H1 (cell line): ENCODE measurements at regions not wholly inside any gene's neighbourhood (a gene's known extent, or its start where the extent isn't known, plus 50 kb on each side); places are given as distances from the start of the nearest gene placed in this dataset.

ENCODE experiments used
- CTCF ChIA-PET: fragments of 300-600 bp; sonication (Branson Sonifier 250); formaldehyde crosslinking; loops from one replicate; lab custom pipeline; 2021; ENCODE audit not compliant: partially characterized antibody; lab: Charles Lee
- POLR2A ChIA-PET: fragments of 300-600 bp; sonication (Branson Sonifier 250); formaldehyde crosslinking; loops from one replicate; lab custom pipeline; 2021; ENCODE audit warnings: inconsistent platforms; ENCODE audit not compliant: partially characterized antibody; lab: Charles Lee
- DNase-seq, 2 experiments: peaks; one replicate each; pipeline versions ENCODE4 v3.0.0 to v3.0.0-alpha.2; 2010 to 2022; ENCODE audit warnings: low spot score in 2 of 2, low read depth in 1 of 2, mixed read lengths in 1 of 2
- FAIRE-seq: peaks from 2 replicates; lab custom pipeline; 2011; peaks lifted over from hg19 to GRCh38; lab: Jason Lieb, UNC
- H2AFZ ChIP-seq: 2 replicates; pipeline ENCODE4 v1.8.1; 2012; ENCODE audit warnings: low read length, inconsistent platforms
- H2AK5ac ChIP-seq: 2 replicates; pipeline ENCODE4 v1.6.1; 2013; ENCODE audit warnings: low read depth, low read length
- H2BK120ac ChIP-seq: replicated peaks from 2 replicates; pipeline ENCODE3; 2013; ENCODE audit warnings: low read depth, low read length, inconsistent platforms
- H2BK12ac ChIP-seq: 2 replicates; pipeline ENCODE4 v1.6.1; 2013; ENCODE audit warnings: low read depth, low read length
- H2BK15ac ChIP-seq: 2 replicates; pipeline ENCODE4 v1.6.1; 2013; ENCODE audit warnings: low read length
- H2BK20ac ChIP-seq: 2 replicates; pipeline ENCODE4 v1.6.1; 2013; ENCODE audit warnings: low read length
- H2BK5ac ChIP-seq: 2 replicates; pipeline ENCODE4 v1.6.1; 2013; ENCODE audit warnings: low read depth, low read length
- H3K14ac ChIP-seq: 2 replicates; pipeline ENCODE4 v1.6.1; 2013; ENCODE audit warnings: inconsistent platforms; ENCODE audit not compliant: insufficient read length
- H3K18ac ChIP-seq: 2 replicates; pipeline ENCODE4 v1.6.1; 2013; ENCODE audit warnings: low read length; ENCODE audit errors: extremely low read depth
- H3K23ac ChIP-seq: 2 replicates; pipeline ENCODE4 v1.6.1; 2013; ENCODE audit warnings: inconsistent platforms; ENCODE audit not compliant: insufficient read length
- H3K23me2 ChIP-seq: 2 replicates; pipeline ENCODE4 v1.6.1; 2013; ENCODE audit warnings: low read depth, low read length
- H3K27ac ChIP-seq: 2 replicates; pipeline ENCODE4 v1.6.1; 2011; ENCODE audit warnings: low read depth, low read length, inconsistent platforms
- H3K27me3 ChIP-seq, 4 experiments: replicated peaks in 1 of 4; 1 replicate in 1 of 4; 2 replicates in 3 of 4; pipeline versions ENCODE4 v1.6.1 to v1.8.1; 2011 to 2013; ENCODE audit warnings: low read length in 3 of 4, mild to moderate bottlenecking in 3 of 4, inconsistent platforms in 2 of 4, mixed read lengths in 2 of 4, moderate library complexity in 1 of 4; ENCODE audit not compliant: control insufficient read depth in 3 of 4, insufficient read depth in 3 of 4; ENCODE audit errors: extremely low read depth in 1 of 4
- H3K36me3 ChIP-seq, 4 experiments: 2 replicates each; pipeline versions ENCODE4 v1.6.1 to v1.8.1; 2011 to 2013; ENCODE audit warnings: mild to moderate bottlenecking in 4 of 4, low read length in 3 of 4, moderate library complexity in 2 of 4, control low read depth in 1 of 4, inconsistent platforms in 1 of 4; ENCODE audit not compliant: insufficient read depth in 4 of 4, control insufficient read depth in 2 of 4
- H3K4ac ChIP-seq: replicated peaks from 2 replicates; pipeline ENCODE3; 2013; ENCODE audit warnings: low read length, low read depth, mixed read lengths, inconsistent platforms; ENCODE audit not compliant: insufficient read length
- H3K4me1 ChIP-seq, 4 experiments: replicated peaks in 1 of 4; 1 replicate in 1 of 4; 2 replicates in 3 of 4; pipeline versions ENCODE4 v1.6.1 to v1.8.1; 2011 to 2013; ENCODE audit warnings: low read length in 3 of 4, inconsistent platforms in 2 of 4, mixed read lengths in 1 of 4; ENCODE audit not compliant: insufficient read depth in 4 of 4, control insufficient read depth in 3 of 4
- H3K4me2 ChIP-seq, 2 experiments: 2 replicates each; pipeline versions ENCODE4 v1.6.1 to v1.8.1; 2011 to 2013; ENCODE audit warnings: low read depth in 2 of 2, low read length in 2 of 2, control low read depth in 1 of 2, inconsistent platforms in 1 of 2, mild to moderate bottlenecking in 1 of 2; ENCODE audit not compliant: insufficient read depth in 1 of 2
- H3K4me3 ChIP-seq, 4 experiments: fragments of 200-600, 300-600 bp in 1 of 4; sonication (generic), shearing (Covaris generic), sonication (Bioruptor Twin) in 1 of 4; 2 replicates each; pipeline versions ENCODE4 v1.5.1 to v1.8.1; 2011 to 2016; ENCODE audit warnings: low read length in 4 of 4, low read depth in 3 of 4, control low read depth in 2 of 4, inconsistent platforms in 2 of 4, mild to moderate bottlenecking in 2 of 4, mixed read lengths in 1 of 4, moderate library complexity in 1 of 4; ENCODE audit not compliant: insufficient read depth in 2 of 4; ENCODE audit errors: extremely low read depth in 1 of 4
- H3K56ac ChIP-seq: replicated peaks from 2 replicates; pipeline ENCODE3; 2013; ENCODE audit warnings: low read depth, mild to moderate bottlenecking, mixed read lengths, low read length, inconsistent platforms; ENCODE audit not compliant: insufficient read length
- H3K79me1 ChIP-seq: 2 replicates; pipeline ENCODE4 v1.6.1; 2013; ENCODE audit warnings: low read depth, low read length, control low read depth
- H3K79me2 ChIP-seq, 2 experiments: 2 replicates each; pipeline versions ENCODE4 v1.6.1 to v1.8.1; 2012 to 2013; ENCODE audit warnings: low read length in 2 of 2, mild to moderate bottlenecking in 2 of 2, inconsistent platforms in 1 of 2; ENCODE audit not compliant: insufficient read depth in 2 of 2, control insufficient read depth in 1 of 2
- H3K9ac ChIP-seq, 4 experiments: replicated peaks in 1 of 4; 1 replicate in 1 of 4; 2 replicates in 3 of 4; pipeline versions ENCODE4 v1.6.1 to v1.8.1; 2011 to 2013; ENCODE audit warnings: low read depth in 3 of 4, low read length in 3 of 4, control low read depth in 2 of 4, mild to moderate bottlenecking in 2 of 4, moderate library complexity in 2 of 4, inconsistent platforms in 1 of 4; ENCODE audit errors: extremely low read depth in 1 of 4
- H3K9me3 ChIP-seq, 2 experiments: 2 replicates each; pipeline versions ENCODE4 v1.6.1 to v1.8.1; 2012 to 2013; ENCODE audit warnings: mild to moderate bottlenecking in 2 of 2, moderate library complexity in 2 of 2, control low read depth in 1 of 2, inconsistent platforms in 1 of 2, low read depth in 1 of 2, low read length in 1 of 2, mixed read lengths in 1 of 2; ENCODE audit not compliant: insufficient read depth in 2 of 2
- H4K20me1 ChIP-seq, 2 experiments: replicated peaks in 1 of 2; 2 replicates each; pipeline versions ENCODE3 to v1.8.1; 2011 to 2013; ENCODE audit warnings: inconsistent platforms in 2 of 2, low read length in 2 of 2, mild to moderate bottlenecking in 1 of 2; ENCODE audit not compliant: insufficient read depth in 2 of 2, control insufficient read depth in 1 of 2
- H4K5ac ChIP-seq: 2 replicates; pipeline ENCODE4 v1.6.1; 2013; ENCODE audit warnings: low read length, low read depth, mixed read lengths, inconsistent platforms; ENCODE audit not compliant: insufficient read length
- H4K8ac ChIP-seq: 2 replicates; pipeline ENCODE4 v1.8.0; 2013; ENCODE audit warnings: mild to moderate bottlenecking, moderate library complexity, low read length, inconsistent platforms; ENCODE audit not compliant: insufficient read depth; ENCODE audit errors: extremely low read depth
- H4K91ac ChIP-seq: replicated peaks from 2 replicates; pipeline ENCODE3; 2013; ENCODE audit warnings: low read length, mixed read lengths, inconsistent platforms; ENCODE audit not compliant: insufficient read length
- CBX5 ChIP-seq: fragments of 300-800, 300-1000 bp; sonication (generic); IDR thresholded peaks from 2 replicates; pipeline ENCODE4 v1.7.1; 2016; ENCODE audit warnings: antibody characterized with exemption, low read length, low read depth
- CTBP2 ChIP-seq: IDR thresholded peaks from 2 replicates; pipeline ENCODE4 v1.7.0; 2011; ENCODE audit warnings: borderline replicate concordance, mild to moderate bottlenecking, moderate library complexity, mixed read lengths, low read length; ENCODE audit not compliant: insufficient read depth, insufficient read length
- TEAD4 ChIP-seq: IDR thresholded peaks from 2 replicates; pipeline ENCODE4 v1.6.1; 2012; ENCODE audit warnings: low read depth, low read length, inconsistent platforms, mixed read lengths
- YY1 ChIP-seq: IDR thresholded peaks from 2 replicates; pipeline ENCODE4 v1.6.1; 2011; ENCODE audit warnings: low read depth, mild to moderate bottlenecking, low read length
- WGBS, 2 experiments: shearing (Covaris generic) in 1 of 2; methylation state at CpG; one replicate each; pipeline versions ENCODE4 v1.1.6 to v1.1.7; 2013 to 2015; ENCODE audit warnings: low lambda C conversion rate in 2 of 2, mixed read lengths in 2 of 2, inconsistent platforms in 1 of 2, low coverage in 1 of 2, missing lambda C conversion rate in 1 of 2; ENCODE audit not compliant: insufficient replicate concordance in 2 of 2, insufficient coverage in 1 of 2, insufficient read length in 1 of 2; ENCODE audit errors: extremely low coverage in 1 of 2, missing lambda C conversion rate in 1 of 2; 5-methylcytosine and 5-hydroxymethylcytosine counted together

GRCh38 chr5:122228728-122229392, 83.2 kb upstream of the SNCAIP start:
- Histone ChIP-seq H2AK5ac (no peak overlapping the region), H3K9ac (no peak overlapping the region), H3K4me1 (peaks cover 0 to 7% (median 2%) of the 10 kb centered on the region in 4 experiments; a peak in 3 of 7 replicates), H3K14ac (no peak overlapping the region), H3K9me3 (no peaks in the 10 kb centered on the region), H3K27me3 (no peaks in the 10 kb centered on the region), H2BK5ac (no peak overlapping the region; the same call in 1 of the 2 replicates), H4K8ac (no peak overlapping the region), H3K56ac (no peak overlapping the region), H3K23me2 (no peaks in the 10 kb centered on the region), H4K91ac (no peak overlapping the region), H3K4ac (no peak overlapping the region), H3K27ac (no peak overlapping the region), H2BK12ac (0 out of 2 replicates have a peak overlapping the region, but pooled peaks have one; percentile 4), H2BK15ac (no peak overlapping the region), H3K4me2 (no peak overlapping the region; a peak in 1 of 4 replicates), H2AFZ (peak overlapping the region; percentile 99), H3K79me2 (no peaks in the 10 kb centered on the region), H2BK120ac (no peak overlapping the region), H4K5ac (no peak overlapping the region), H3K36me3 (no peaks in the 10 kb centered on the region), H3K4me3 (no peak overlapping the region), H4K20me1 (no peaks in the 10 kb centered on the region), H3K79me1 (no peaks in the 10 kb centered on the region), H3K18ac (no peak overlapping the region), H2BK20ac (no peak overlapping the region), H3K23ac (no peak overlapping the region)
- 90% methylated on average over 11 of the region's 11 CpGs; no CpG with 5 or more reads in 1 of the 2 experiments for WGBS, 2 experiments
- ChIA-PET CTCF (interaction anchor here (1.1 to 1.4 kb wide), 3 partner anchors 30 to 187 kb away, joined by 3 to 6 read pairs (median 4); no protein-coding TSS in a partner anchor), POLR2A (interaction anchor here (0.5 kb wide), 1 partner anchor 617 kb away, joined by 3 read pairs; no protein-coding TSS in a partner anchor)
- FAIRE-seq, result no peak
- DNase-seq, result no peak
- peak; percentile 70; the same call in 1 of the 2 replicates for TF ChIP-seq YY1
- TF ChIP-seq TEAD4, result no peak
- no peak for TF ChIP-seq CBX5
- no peak for TF ChIP-seq CTBP2
